ENCODE measurements at regions not wholly inside any gene's neighbourhood (a gene's known extent, or its start where the extent isn't known, plus 50 kb on each side); places are given as distances from the start of the nearest gene placed in this dataset.

DNA sequence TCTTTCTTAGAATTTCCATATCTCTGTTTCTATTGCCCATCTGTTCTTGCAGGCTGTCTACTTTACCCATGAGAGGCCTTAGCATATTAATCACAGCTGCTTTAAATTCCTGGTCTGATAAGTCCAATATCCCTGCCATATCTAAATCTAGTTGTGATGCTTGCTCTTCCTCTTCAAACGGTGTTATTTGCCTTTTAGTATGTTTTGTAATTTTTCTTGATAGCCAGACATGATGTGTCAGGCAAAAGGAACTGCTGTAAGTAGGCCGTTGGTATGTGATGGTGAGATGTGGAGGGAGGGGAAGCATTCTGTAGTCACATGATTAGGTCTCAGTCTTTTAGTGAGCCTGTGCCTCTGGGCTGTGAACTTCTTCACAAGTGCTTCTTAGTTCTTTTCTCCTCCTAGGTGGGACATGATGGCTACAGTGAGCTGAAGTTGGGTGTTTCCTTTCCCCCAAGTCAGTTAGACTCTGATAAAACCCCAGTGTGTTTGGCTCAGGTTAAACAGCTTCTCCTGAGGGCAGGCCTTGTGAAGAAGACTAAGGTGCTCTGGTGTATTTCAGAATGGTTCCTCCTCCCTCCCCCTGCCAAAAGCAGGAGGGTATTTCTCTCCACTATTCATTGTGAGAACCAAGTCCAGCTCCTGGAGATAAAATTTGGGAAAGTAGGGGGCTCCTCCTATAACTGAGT is 195.9 kb upstream of the PARP11 start:
- Histone ChIP-seq H3K4me3 (replicated peaks in 1 of 3; ENCODE audit: insufficient read depth in 1 of 3, low read depth in 1 of 3, low read length in 3 of 3) (no peak overlapping the region), H3K9me1 (replicated peaks; ENCODE audit: control insufficient read depth, extremely low read depth, insufficient read depth, low read length) (no peaks in the 10 kb centered on the region), H3K27ac (ENCODE audit: insufficient read depth, low read depth, low read length) (no peak overlapping the region), H3K79me2 (ENCODE audit: control insufficient read depth, insufficient read depth, low read length) (no peaks in the 10 kb centered on the region), H3K4me1 (ENCODE audit: control insufficient read depth, extremely low read depth, insufficient read depth, low read length) (no peaks in the 10 kb centered on the region), H3K36me3 (ENCODE audit: control insufficient read depth in 2 of 2, extremely low read depth in 1 of 2, insufficient read depth in 2 of 2, low read length in 2 of 2) (no peaks in the 10 kb centered on the region), H3K9me3 (replicated peaks; ENCODE audit: control insufficient read depth, insufficient read depth, low read length) (no peaks in the 10 kb centered on the region), H2AFZ (ENCODE audit: low read depth, low read length) (no peak overlapping the region), H3K4me2 (ENCODE audit: insufficient read depth, low read length) (no peak overlapping the region), H4K20me1 (replicated peaks; ENCODE audit: control insufficient read depth, extremely low read depth, insufficient read depth, low read length) (no peaks in the 10 kb centered on the region), H3K9ac (replicated peaks; ENCODE audit: extremely low read depth, insufficient read depth, low read length) (no peak overlapping the region), H3K27me3 (ENCODE audit: control insufficient read depth in 2 of 2, insufficient read depth in 2 of 2, low read length in 2 of 2) (no peaks in the 10 kb centered on the region)
- ChIA-PET POLR2A (no interaction called here), CTCF (no interaction called here)
- TF ChIP-seq JUN (IDR thresholded peaks at IDR 0.05; ENCODE audit: borderline replicate concordance, insufficient read depth, insufficient read length, low read depth) (no peak), GATA2 (IDR thresholded peaks at IDR 0.05; ENCODE audit: insufficient read depth, insufficient read length, low read depth, low read length) (no peak), EZH2 (IDR thresholded peaks at IDR 0.05; ENCODE audit: borderline replicate concordance, low read depth, low read length, severe bottlenecking) (no peak), POLR2AphosphoS5 (IDR thresholded peaks at IDR 0.05; ENCODE audit: insufficient read depth, low read depth, low read length) (no peak), POLR2A (IDR thresholded peaks at IDR 0.05; ENCODE audit: low read depth, low read length) (no peak), MYC (IDR thresholded peaks at IDR 0.05; ENCODE audit: low read depth, low read length) (no peak), FOS (IDR thresholded peaks at IDR 0.05; ENCODE audit: borderline replicate concordance, insufficient read depth, low read length) (no peak)
- TF ChIP-seq, protein P1, sequence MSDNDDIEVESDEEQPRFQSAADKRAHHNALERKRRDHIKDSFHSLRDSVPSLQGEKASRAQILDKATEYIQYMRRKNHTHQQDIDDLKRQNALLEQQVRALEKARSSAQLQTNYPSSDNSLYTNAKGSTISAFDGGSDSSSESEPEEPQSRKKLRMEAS (IDR thresholded peaks at IDR 0.05; ENCODE audit: insufficient read depth, insufficient read length): no peak
- TF ChIP-seq, protein P2, sequence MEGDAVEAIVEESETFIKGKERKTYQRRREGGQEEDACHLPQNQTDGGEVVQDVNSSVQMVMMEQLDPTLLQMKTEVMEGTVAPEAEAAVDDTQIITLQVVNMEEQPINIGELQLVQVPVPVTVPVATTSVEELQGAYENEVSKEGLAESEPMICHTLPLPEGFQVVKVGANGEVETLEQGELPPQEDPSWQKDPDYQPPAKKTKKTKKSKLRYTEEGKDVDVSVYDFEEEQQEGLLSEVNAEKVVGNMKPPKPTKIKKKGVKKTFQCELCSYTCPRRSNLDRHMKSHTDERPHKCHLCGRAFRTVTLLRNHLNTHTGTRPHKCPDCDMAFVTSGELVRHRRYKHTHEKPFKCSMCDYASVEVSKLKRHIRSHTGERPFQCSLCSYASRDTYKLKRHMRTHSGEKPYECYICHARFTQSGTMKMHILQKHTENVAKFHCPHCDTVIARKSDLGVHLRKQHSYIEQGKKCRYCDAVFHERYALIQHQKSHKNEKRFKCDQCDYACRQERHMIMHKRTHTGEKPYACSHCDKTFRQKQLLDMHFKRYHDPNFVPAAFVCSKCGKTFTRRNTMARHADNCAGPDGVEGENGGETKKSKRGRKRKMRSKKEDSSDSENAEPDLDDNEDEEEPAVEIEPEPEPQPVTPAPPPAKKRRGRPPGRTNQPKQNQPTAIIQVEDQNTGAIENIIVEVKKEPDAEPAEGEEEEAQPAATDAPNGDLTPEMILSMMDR (IDR thresholded peaks at IDR 0.05; ENCODE audit: extremely low read depth in 1 of 2, insufficient read depth in 1 of 2, low read depth in 1 of 2, low read length in 2 of 2): no peak
- dilution Hi-C loops (cut with MboI; ENCODE audit: extremely low pct_ligation_motif_present, low sequenced_read_pairs) (no loop called here), intact Hi-C loops (cut with micrococcal nuclease) (no loop called here)
- BruUV-seq (replicated peaks): no TSS peak
- no peak for DNase-seq (ENCODE audit: low read depth, low spot score)
- no peak for FAIRE-seq

All from endothelial cell of umbilical vein (primary cell).